HG03565 (cell line): ENCODE measurements at regions not wholly inside any gene's neighbourhood (a gene's known extent, or its start where the extent isn't known, plus 50 kb on each side); places are given as distances from the start of the nearest gene placed in this dataset.

Source experiments
- ATAC-seq: cut with Tn5 transposase; IDR thresholded peaks from one replicate; pipeline ENCODE4 v1.9.1; 2021; ENCODE audit warnings: mild to moderate bottlenecking, moderate library complexity; ENCODE audit not compliant: unreplicated experiment

DNA sequence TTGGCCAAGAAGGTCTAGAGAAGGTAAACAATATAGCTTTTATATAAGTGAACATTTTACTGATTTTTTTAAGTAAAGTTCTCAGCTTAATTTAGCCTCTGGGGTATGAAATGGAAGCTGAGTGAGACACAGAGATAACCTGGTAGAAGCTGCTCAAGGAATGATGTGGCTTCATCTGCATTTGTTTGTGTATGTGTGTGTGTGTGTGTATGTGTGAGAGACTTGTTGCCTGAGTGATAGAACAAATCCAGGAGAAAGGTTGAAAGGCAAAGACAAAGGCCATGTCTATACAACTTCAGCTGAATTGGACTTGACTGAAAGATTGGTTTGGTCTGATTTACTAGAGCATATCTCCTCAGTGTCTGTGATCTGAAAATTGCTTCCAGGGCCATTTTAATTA is 63.6 kb downstream of the PCDH7 start:
- no peak for ATAC-seq

DNA sequence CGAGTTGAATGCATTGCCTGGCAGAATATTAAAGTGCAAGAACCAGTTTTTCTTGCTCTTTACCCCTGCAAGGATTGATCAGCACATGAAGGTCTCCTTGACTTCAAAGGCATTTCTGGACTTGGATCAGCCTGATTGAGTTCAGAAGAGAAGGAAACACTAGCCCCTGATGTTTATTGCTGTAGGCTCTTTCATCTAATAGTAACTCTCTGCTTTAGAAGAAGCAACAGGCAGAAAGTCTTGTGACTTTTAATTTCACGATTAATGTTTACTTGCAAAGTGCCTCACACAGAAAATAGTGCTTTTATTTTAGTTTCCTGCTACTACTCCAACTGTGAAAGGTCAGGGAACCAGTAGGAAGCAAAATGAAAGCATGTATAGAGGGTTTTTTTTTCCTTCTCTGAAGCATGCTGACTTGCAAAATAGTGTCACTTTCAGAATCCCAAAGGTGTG is 69.1 kb downstream of the PCDH7 start:
- ATAC-seq, result no peak

DNA sequence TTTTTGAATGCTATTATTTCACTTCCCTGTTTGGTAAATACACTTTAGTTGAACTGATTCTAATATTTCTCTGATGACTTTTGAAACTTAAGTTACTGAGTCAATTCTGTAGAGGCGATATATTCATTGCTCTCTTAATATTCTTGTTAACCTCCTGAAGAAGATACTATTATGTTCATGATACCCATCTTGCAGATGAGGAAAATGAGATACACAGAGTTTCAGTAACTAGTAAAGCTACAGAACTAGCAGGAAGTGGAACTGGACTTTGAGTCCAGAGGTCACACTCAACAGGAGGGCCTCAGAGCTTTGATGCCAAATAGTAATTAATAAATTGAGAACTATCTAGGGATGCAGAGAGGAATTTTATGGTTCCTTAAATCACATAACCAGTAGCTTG is 70.0 kb downstream of the PCDH7 start:
- no peak for ATAC-seq

DNA sequence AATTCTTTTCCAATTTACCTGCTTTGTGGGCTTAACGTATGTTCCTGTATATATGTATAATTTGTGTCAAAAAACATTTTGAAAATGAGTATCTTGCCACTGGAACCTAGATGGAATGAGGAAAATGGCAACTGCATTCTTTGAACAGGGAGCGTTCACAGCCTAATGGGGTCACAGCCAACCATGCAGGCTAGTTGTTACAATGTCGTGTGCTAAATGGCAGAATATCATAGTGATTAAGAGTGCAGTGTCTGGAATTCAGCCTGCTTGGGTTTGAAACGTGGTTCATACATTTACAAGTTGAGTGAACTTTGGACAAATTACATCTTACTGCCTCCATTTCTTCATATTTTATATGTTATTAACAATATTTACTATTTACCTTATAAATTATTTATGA is 70.8 kb downstream of the PCDH7 start:
- ATAC-seq, result no peak

DNA sequence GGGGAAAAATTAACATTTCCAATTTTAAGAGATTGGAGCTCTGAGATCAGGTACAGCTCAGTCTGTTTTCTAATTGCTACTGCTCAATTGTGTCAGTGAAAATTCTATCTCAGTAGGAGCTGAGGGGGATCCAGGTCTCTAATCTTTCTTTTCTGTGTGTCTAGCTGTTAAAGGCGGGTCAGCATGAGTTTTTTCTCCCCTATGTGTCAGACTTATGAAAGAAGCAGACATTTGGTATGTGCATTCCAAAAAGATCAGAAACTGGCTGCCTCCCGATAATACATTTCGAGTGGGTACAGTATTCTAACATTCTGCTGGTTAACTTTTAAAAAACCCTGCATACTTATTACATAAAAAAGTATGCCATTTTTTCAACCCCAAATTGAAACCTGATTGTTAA is 72.4 kb downstream of the PCDH7 start:
- ATAC-seq, result no peak

DNA sequence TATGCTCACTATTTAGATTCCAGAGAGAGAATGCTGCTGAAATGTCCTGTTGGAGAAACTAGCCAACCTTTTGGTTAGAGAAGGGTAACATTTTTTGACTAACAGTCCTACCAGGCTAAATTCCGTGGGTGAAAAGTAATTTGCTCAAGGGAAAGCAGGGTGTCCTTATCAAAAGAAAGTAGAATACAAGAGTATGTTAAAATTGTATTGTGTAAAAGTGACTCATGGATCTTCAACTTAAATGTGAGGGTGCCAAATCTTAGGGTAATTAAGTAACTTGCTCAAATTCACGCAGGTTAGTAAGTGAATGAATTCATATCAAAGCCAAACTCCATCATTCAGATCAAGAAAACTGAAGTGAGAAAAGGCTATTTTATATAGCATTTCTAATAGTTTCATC is 81.7 kb downstream of the PCDH7 start:
- no peak for ATAC-seq

DNA sequence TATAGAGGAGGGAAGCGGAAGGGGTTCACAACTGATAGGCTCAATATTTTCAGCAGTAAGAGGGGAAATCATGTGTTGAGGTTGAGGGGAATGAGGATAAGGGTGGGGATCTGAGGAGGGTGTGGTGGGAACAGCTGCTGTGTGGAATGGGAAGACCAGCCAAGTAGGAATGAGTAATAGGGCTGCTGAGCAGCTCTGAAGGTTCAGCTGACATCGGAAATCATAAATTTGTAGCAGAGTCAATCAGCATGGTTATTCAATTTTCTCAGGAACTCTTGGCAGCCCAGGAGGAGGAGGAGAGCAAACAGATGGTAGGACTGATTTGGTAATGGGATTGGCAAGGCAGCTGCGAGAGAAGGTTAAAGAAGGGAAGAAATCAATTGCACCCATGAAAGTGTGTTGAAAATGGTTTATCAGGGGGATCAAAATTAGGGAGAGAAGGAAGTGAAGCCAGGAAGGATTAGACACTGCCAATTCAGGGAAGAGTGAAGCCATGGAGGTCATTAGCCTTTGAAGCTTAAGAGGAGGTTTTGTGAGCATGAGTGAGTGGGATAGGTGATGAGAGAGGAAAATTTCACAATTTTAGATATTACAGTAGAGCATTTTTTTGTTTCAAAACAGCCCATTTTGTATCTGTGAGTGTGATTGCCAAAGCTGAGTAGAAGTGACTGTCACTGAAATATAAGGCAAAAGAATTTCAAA is 82.6 kb downstream of the PCDH7 start:
- no peak for ATAC-seq

DNA sequence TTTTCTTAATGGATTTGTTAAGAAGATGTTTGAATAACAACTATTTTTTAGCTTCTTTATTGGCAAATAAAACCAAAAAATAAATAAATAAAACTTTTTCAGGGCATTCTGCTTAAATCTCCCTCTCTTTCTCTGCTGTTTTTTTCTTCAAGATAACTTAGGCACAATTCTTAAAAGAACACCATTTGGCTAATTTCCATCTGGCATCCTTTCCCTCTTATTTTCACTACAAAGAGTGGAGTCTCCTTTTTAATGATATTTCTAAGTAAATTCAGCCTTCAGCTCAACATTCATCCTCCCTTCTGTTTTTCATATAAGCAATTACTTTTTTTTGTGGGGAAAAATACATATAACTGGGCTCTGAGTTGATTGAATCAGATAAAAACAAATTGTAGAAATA is 88.1 kb downstream of the PCDH7 start:
- no peak for ATAC-seq

DNA sequence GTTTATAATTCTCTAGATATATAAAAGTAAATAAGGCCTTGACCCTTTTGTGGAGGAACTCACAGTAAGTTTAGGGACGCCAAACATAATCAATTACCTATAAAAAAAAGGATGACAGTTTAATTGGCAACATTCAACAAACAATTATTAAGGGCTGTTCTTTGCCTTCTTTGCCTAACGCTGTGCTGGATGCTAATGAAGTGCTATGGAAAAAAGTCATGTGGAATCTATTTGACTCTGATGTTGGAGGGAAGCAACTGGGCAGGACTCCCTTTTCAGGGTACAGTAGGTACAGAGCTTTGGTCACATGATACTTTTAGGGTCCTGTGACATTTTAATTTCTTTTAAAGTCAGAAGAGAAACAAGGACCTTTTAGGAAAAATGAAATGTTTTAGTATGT is 91.1 kb downstream of the PCDH7 start:
- ATAC-seq, result no peak

DNA sequence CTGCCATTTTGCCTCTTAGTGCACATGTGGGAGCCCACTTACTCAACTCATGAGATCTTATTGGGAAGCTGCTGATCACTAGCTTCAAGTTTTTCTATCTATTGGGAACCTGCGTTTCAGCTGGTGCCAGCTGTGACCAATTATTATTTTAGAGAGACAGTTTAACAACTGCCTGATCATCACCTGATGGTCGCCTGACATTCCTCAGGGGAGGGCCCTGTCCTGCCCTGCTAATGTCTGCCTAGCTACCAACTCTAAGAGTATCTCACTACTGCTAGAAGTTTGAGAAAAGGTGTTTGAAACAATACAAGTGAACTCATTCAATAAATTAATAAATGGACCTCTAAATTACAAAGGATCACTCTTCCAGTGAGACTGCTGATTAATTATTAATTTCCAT is 95.5 kb downstream of the PCDH7 start:
- ATAC-seq, result no peak

DNA sequence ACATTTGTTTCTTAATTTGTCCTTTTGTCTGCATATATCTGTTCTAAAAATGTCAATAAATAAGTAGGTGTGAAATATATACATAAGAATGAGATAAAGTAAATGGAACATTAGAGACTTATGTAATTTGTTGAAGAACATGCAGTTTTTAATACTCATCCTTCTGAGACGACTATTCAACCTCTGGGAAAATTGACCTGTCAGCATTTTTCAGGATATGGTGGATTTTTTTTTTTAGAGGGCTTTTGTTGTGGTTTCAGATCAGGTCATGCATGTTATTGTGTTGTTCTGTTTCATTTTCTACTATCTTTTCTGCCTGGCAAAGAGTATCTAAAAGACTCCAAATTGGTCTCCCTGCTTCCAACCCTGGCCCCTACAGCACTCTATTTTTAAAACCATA is 97.3 kb downstream of the PCDH7 start:
- ATAC-seq, result no peak

DNA sequence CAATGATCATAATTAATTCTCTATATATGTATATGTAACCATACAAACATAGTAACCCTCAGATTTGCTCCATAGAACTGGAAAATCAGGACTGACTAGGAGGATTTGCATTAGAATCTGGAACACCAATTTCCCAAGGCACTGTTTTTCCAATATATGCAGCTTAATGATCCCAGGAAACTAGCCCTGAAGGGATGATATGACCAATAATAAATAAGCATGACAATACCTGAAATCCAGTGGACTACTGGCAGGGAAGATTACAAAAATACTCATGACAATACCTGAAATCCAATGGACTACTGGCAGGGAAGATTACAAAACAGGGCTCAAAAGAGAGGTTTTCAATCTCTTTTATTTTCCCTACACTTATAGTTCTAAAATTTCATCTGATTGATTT is 98.4 kb downstream of the PCDH7 start:
- no peak for ATAC-seq

DNA sequence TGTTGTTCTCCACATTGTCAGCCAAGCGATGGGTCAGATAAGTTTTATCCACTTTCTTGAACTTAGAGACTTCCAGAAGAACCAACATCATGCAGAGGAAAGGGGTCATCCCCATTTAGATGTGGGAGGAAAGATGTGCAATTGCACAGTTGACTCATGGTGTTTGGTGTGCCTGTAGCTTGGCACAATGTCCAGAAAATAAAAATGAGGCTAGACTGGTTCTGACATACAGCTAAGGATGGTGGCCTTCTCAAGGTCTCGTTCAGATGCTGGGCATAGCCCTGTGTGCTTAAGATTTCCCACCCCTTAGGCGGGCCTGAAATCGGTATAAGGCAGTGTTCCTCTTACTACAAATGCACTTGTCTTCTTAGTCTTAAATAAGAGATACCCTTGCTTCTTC is 101.1 kb downstream of the PCDH7 start:
- ATAC-seq, result no peak

DNA sequence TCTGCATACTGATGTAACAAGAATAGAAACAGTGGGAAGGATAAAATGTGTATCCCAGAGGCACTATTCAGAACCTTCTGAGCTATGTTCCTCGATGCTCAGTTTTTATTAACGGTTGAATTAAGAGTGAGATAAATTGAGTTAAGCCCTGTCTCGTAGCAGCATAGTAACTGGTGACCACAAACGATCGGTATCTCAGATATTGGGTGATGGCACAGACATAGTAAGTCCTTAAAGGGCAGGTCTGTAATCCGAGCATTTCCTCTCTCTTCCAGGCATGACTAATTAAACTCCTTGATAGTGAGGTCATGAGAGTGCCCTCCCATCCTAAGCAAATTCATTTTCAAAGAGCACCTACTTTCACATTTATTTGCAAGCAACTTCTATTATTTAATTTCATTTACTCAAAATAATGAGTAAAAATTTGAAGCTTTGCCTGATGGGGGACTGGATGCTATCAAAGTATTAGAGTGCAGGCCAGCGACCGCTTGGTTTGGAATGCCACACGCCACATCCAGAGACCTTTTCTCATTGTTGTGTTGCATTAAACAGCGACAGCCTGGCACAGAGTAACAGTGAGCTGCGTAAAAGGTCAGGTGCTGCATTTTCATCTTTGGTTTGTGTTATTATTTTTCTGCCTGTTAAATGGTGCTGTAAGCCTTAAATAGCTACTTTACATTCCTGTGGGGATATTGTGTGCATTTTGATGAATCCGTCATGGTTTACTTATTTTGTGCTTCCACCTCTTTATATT is 101.9 kb downstream of the PCDH7 start:
- ATAC-seq, result no peak

DNA sequence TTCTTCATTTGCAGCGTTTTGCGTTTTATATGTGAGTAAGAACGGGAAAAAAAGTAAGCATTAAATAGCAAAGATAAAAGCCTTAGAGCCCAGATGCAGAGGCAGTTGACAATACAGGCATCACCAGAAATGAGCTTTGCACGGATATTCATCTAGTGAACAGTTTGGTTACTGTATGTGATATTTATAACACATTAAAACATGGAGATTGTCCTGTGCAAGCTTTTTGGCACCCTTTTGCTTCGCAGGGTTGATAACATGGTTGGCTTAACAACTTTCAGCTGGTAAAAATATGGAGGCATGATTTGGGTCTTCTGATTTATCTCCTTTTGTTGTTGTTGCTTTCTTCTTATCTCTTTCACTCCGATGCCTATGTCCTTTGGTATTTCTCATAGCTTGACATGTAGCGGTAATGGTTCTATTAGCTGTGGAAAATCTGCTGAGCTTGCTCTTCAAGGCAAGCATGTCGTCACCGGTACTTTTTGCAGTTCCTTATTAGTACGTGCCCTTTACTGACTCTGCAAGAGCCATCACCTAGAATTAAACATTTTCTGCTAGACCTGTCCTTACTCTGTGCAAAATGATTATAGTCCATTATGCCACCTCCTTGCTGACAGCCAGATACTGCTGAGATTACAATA is 102.9 kb downstream of the PCDH7 start:
- no peak for ATAC-seq

DNA sequence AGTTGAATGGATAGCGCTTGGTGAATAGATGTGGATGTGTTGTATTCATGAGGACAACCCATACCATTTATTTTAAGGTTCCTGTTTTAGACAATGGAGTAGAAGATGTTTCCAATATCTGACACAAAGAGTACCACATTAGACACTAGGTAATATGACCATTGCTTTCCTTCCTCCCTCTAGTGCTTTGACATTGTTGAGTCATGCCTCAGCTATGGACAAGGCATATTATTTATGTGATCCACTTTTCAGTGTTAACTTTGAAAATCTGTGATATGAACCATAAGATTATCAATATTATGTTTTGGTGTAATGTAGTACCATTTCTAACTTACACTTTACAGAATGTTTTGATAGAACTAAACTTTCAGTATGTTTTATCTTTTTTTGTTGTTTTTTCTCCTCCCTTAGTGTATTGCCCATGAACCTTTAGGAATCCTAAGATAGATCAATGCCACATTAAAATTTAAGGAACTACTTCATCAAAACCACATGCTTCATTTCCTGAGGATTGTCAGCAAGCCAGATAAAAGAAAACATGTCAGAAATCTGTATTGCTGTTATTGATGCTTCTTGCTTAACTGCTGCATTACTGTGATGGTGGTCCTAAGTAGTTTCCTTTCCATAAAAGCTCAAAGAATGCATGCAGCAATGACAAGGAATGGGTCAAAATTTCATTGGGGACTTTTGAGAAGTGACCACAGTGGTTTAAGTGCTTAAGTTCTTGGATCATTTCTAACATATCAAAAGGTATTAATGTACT is 105.0 kb downstream of the PCDH7 start:
- no peak for ATAC-seq

DNA sequence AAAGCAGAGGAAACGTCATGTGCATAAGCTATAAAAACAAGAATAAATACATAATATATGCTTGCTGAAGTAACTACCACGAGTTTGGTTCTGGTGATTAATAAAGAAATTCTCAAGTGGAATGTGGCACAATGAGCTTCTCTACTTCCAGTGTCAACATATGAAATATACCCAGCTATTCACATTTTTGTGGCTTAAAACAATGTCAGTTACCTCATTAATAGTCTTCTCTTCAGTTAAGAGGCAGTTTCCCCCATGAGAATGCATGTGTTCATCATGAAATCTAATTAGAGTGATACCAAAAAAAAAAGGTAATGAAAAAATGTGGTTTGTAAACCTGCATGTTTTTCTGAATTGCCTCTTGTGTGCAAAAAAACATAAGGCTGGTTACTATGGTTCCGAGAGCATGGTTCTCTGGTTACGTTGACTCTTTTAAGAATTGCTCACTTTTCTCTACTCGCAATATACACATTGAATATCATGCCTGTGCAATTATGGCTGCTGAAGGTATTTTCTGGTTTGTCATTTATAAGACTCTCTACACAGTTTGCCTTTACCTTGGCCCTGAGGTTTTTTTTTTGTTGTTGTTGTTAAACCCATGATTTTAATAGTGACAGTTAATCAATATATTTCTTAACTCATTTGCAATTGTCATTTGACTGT is 108.2 kb downstream of the PCDH7 start:
- no peak for ATAC-seq

DNA sequence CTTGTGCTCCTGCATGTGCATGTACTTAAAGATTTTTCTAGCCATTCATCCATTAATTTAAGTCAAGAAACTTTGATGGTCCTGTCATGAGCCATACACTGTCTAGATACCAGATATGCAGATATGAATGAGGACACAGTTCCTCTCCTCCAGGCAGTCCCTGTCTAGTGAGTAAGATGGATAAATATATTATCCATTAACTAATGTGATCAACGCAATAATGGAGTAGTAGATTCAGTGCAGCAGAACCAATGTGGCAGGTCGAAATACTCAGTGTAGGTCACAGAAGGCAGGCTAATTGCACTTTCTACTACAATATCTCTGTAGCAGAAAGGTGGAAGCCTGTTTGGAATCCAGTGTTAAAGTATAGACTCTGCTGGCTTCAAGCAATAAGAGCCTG is 112.5 kb downstream of the PCDH7 start:
- no peak for ATAC-seq

DNA sequence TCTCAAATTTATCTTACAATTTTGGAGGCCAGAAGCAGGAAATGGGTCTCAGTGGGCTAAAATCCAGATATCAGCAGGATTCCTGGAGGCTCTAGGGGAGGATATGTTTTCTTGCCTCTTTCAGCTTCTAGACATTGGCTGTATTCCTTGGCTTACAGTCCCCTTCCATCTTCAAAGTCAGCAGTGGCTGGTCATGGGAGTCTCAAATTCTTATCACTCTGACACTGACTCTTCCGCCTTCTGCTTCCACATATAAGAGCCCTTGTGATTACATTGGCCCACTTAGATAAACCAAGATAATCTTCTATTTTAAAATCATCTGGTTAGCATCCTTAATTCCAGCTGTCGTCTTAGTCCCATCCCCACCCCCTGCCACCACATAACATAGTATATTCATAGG is 113.0 kb downstream of the PCDH7 start:
- no peak for ATAC-seq

DNA sequence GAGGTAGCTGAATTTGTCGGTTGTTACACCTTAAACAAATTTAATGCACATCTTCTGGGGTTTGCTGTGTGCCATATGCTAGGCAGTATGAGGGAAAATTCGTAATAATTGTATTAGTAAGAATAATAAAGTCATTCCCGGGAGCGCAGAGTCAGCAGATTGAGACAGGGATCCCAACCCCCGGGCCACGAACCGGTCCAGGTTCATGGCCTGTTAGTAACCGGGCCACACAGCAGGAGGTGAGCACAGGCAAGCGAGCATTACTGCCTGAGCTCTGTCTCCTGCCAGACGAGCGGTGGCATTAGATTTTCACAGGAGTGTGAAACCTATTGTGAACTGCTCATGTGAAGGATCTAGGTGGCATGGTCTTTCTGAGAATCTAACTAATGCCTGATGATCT is 114.9 kb downstream of the PCDH7 start:
- ATAC-seq, result no peak

DNA sequence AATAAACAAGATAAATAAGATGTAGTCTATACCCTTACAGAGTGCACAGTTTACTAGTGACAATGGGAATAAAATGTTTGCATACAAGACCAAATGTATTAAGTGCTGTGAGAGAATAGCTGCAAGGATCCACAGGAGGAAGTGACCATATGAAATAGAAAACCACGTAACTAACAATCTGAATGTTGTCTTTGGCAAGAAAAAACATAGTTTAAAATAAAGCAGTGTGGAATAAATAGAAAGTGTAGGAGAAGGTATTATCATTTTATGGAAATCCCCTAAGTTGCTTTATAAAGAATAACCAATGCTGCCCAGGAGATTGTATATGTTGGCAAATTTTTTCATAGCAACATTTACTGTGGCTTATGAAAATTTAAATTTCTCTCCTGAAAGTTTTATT is 116.1 kb downstream of the PCDH7 start:
- ATAC-seq, result no peak
